HG02678 (cell line): ENCODE measurements at regions not wholly inside any gene's neighbourhood (a gene's known extent, or its start where the extent isn't known, plus 50 kb on each side); places are given as distances from the start of the nearest gene placed in this dataset.
"Not testable (repeated sequence)": the region's sequence is repeated elsewhere in the genome, so short reads cannot be mapped to it uniquely, and the experiment has no call there.

ENCODE experiments used
- ATAC-seq: cut with Tn5 transposase; IDR thresholded peaks from one replicate; pipeline ENCODE4 v1.9.1; 2021; ENCODE audit warnings: mild to moderate bottlenecking, moderate library complexity; ENCODE audit not compliant: unreplicated experiment

GRCh38 chr2:120528051-120528692 lies 182.2 kb downstream of the INHBB start:
- ATAC-seq: no peak

GRCh38 chr2:120528693-120529076 lies 182.7 kb downstream of the INHBB start:
- no peak for ATAC-seq

- ATAC-seq: no peak
These were observed 184.8 kb downstream of the INHBB start for GRCh38 chr2:120530781-120531180.

GRCh38 chr2:120531365-120531764 lies 185.4 kb downstream of the INHBB start:
- ATAC-seq: no peak

GRCh38 chr2:120531863-120532600 lies 186.1 kb downstream of the INHBB start:
- ATAC-seq: no peak

GRCh38 chr2:120533625-120534024 lies 187.7 kb downstream of the INHBB start:
- ATAC-seq: no peak

- ATAC-seq: no peak
These were observed 188.5 kb downstream of the INHBB start for GRCh38 chr2:120534457-120534856.

GRCh38 chr2:120535081-120535480 lies 189.1 kb downstream of the INHBB start:
- ATAC-seq: no peak

- ATAC-seq: no peak
These were observed 190.2 kb downstream of the INHBB start for GRCh38 chr2:120536141-120536540.

- no peak for ATAC-seq
These were observed 192.9 kb downstream of the INHBB start for GRCh38 chr2:120538691-120539423.

GRCh38 chr2:120539424-120539936 lies 193.5 kb downstream of the INHBB start:
- ATAC-seq: no peak

GRCh38 chr2:120539937-120540718 lies 194.2 kb downstream of the INHBB start:
- ATAC-seq: no peak

- ATAC-seq: no peak
These were observed 194.7 kb upstream of the GLI2 start for GRCh38 chr2:120540719-120541552.

- no peak for ATAC-seq
These were observed 194.1 kb upstream of the GLI2 start for GRCh38 chr2:120541553-120541932.

GRCh38 chr2:120541972-120542670 lies 193.5 kb upstream of the GLI2 start:
- no peak for ATAC-seq

GRCh38 chr2:120542911-120543527 lies 192.6 kb upstream of the GLI2 start:
- no peak for ATAC-seq

- ATAC-seq: no peak
These were observed 191.8 kb upstream of the GLI2 start for GRCh38 chr2:120543899-120544298.

GRCh38 chr2:120544522-120544921 lies 191.1 kb upstream of the GLI2 start:
- no peak for ATAC-seq

- not testable (repeated sequence) for ATAC-seq
These were observed 190.7 kb upstream of the GLI2 start for GRCh38 chr2:120545007-120545406.
